ENCODE measurements at regions not wholly inside any gene's neighbourhood (a gene's known extent, or its start where the extent isn't known, plus 50 kb on each side); places are given as distances from the start of the nearest gene placed in this dataset.

- DNase-seq: no peak
Observed at GRCh38 chr5:123786411-123786810, 274.4 kb downstream of the CSNK1G3 start.

DNA sequence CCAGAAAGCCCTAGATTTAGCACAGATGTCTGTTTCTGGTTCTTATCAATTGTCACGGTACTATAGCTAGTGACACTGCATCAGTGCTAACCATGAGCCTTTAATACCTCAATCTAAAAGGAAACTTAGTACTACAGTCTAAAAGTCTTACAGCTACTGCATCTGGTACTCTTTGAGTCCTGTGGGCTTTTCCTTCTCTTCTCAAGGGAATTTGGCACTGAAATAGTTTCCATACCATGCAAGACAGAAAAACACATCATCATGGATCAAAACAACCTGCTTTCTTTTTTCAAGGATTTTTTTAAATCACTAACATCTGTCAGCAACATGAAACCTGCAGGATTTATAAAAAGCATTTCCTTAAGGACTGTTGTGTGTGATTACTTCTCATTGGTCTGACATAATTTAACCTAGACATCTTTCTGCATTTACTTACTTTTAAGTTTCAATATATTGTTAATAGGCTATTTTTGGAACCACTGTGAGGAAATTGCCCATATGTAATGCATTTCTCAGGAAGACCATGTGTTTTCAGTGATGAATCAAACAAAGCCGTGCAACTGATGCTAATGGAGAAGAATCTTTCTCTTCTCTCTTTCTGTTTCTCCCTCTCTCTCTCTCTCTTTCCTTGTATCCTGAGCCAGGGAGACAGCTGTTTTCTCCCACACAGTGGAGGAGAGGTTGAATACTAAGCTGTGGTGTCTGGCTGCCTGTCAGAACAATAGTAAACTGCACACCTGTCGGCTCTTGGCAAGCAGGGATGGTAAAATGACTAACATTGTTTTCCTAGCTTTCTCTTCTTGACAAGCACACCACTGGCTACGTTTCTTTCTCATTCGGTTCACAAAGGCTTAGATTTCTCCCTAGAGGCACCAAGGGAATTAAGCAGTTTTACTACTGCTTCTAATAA lies 273.4 kb downstream of the CSNK1G3 start:
- DNase-seq: peak; percentile 70

DNA sequence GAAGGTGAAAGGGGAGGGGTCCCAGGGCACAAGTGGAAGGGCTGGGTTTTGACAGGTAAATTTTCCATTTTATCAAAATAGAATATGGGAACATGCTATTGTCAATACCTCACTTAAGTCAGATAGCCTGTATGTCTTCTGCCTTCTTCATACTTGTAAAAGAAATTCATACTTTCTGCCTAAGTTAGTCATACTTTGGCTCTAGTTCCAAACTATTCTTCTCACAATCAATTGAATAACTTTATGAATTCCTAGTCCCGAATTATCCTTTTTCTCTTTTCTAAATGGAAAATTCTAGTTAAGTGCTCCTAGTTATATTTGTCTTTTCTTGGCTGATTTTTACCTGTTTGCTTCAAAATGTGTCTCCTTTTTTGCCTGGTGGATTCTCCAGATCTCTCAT lies 271.4 kb downstream of the CSNK1G3 start:
- no peak for DNase-seq

- no peak for DNase-seq
Observed at GRCh38 chr5:123778641-123779040, 266.7 kb downstream of the CSNK1G3 start.

DNA sequence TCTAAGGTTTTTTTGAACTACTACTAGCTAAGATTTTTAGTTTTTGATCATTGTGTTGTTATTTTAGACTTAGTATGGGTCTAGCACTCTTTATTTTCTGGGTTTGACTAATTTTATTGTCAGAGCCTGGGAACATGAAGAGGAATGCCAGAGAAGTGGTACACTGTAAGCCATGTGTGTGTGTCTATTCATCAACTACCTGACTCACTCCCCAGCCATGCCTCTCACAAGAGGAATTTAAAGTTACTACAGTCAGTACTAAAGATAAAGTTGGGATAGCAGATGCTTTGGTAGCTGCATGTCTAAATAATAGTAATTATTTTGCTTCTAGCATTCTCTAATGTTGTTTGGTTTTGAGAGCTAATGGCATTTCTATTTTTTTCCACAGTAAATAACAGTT lies 264.8 kb downstream of the CSNK1G3 start:
- peak; percentile 84 for DNase-seq

GRCh38 chr5:123771715-123772114 lies 259.7 kb downstream of the CSNK1G3 start:
- DNase-seq: no peak

DNA sequence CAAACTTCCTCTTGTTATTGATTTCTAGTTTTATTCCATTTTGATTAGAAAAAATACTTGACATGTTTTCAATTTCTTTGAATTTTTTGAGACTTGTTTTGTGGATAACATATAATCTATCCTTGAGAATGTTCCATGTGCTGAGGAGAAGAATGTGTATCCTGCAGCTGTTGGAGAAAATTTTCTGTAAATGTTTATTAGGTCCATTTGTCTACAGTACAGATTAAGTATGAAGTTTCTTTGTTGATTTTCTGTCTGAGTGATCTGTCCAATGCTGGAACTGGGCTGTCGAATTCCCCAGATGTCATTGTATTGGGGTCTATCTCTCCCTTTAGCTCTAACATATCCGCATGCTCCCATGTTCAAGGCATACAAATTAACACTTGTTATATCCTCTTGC lies 251.2 kb downstream of the CSNK1G3 start:
- DNase-seq: no peak

DNA sequence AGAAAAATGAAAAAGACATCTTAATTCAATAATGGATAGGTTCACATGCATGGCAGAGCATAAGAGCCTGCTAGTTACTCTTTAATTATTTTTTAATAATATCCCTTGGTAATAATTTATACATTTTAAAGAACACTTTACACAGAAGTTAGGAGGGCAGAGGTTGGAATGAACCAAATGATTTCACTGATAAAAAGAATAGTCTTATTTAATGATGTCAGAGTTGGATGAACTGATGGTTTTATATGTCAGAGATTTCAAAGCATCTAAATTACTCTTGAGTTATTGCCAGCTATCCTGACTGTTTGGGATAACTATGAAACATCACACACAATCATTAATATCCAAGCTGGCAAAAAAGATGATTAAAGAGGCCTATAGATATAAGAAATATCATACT lies 244.8 kb downstream of the CSNK1G3 start:
- DNase-seq: no peak

DNA sequence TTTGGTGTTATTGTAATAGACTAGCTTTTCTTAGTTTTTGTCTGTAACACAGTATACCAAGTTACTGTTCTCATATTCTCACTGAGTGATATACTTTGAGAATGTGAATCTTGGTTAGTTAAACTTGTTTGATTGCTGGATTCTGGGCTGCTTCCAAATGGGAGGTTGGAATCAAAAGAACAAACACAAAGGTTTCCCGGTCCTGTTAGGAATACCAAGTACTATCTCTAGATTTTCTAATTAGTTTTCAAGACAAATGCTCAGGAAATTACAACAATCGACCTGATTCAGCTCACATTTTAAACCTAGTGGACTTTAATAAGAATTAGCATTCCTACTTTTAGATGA lies 244.3 kb downstream of the CSNK1G3 start:
- DNase-seq: peak; percentile 25

- peak; percentile 92 for DNase-seq
Observed at GRCh38 chr5:123755653-123756317, 243.8 kb downstream of the CSNK1G3 start.

- DNase-seq: peak; percentile 33
Observed at GRCh38 chr5:123754908-123755307, 242.9 kb downstream of the CSNK1G3 start.

- peak; percentile 50 for DNase-seq
Observed at GRCh38 chr5:123753937-123754891, 242.2 kb downstream of the CSNK1G3 start.

- no peak for DNase-seq
Observed at GRCh38 chr5:123753180-123753936, 241.4 kb downstream of the CSNK1G3 start.

DNA sequence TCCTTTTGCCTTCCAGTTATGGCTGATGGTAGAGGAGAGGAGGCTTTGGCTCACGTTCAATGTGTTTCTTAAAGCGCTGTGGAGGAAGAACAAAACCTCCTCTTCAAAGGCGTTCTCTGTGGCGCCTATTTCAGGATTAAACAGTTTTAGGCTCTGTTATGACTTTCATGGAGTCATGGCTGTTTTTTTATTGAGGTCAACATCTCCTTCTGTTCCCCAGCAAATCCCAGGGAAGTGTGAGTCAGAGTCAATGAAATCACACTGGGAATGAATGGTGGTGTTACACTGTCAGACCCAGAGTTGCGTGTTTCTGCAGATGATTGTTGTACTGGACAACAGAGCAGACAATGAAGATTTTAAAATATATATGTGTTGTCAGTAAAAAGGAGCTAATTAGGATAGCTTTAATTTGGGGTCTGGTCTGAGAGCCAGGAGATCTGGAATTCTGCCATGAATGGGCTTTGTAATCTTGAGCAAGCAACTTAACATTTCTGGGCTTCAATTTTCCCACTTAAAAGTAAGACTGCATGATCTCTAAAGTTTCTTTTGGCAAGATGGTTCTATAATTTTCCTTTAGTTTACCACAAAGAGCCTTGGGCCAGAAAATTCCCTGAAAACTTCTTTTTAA lies 240.7 kb downstream of the CSNK1G3 start:
- DNase-seq: peak; percentile 88

DNA sequence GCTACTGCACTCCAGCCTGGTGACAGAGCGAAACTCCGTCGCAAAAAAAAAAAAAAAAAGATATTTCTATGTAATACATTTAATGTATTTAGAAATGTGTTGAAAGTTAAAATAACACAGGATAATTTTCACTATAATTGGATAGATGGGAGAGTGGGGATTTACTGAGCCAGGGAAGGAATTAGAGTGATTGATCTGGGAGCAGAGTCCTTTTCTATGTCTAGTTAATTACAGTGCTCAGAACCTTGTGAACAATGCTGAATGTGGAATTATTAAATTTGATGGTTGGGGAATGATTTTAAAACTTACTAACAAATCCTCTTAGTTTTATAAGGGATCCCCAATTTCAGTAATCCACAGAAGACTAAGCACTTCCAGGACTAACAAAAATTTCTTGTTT lies 239.7 kb downstream of the CSNK1G3 start:
- no peak for DNase-seq

DNA sequence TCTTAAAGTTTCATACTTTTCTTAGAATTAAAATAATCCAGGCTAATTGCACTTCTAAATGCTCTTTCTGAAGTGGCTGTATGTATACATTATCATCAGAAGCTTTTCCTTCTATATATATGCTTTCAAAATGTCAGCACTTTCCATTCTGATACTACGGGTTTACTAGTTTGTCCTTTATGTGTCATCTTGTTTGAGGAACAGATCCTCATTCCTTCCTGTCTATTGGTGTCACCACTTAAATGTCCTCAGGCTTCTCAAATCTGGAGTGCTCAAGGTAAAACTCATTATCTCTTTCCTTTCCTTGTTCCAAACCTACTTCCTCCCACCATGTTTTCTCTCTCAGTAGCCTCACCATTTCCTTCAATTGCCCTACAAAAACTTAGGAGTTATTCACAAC lies 236.3 kb downstream of the CSNK1G3 start:
- no peak for DNase-seq

DNA sequence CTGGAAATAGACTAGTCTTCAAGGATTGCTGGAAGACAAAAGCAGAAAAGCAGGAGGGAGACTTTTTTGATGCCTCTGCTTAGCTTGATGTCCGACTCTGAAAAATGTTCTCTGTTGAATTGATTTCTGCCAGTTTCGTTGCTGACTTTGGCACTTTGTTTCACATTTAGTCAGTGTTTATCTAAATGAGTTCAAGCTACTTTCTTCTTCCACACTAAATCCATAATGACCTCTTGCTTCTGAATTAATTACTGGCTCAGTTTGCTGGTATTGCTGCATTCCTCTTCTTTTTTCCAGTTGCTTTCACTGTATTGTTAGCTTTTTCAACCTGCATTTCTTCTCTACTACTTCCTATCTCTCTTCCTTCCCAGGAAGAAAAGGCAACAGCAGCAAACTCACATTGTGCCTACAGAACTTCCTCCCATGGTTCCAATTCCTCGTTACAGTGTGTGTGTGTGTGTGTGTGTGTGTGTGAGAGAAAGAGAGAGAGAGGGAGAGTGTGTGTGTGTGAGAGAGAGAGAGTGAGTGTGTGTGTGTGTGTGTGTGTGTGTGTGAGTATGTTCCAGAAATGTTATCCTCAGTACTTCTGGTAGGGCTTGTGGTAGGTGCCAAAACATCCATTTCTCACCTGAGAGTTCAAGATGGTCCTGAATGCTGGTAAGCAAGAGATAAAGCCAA lies 234.8 kb downstream of the CSNK1G3 start:
- no peak for DNase-seq

DNA sequence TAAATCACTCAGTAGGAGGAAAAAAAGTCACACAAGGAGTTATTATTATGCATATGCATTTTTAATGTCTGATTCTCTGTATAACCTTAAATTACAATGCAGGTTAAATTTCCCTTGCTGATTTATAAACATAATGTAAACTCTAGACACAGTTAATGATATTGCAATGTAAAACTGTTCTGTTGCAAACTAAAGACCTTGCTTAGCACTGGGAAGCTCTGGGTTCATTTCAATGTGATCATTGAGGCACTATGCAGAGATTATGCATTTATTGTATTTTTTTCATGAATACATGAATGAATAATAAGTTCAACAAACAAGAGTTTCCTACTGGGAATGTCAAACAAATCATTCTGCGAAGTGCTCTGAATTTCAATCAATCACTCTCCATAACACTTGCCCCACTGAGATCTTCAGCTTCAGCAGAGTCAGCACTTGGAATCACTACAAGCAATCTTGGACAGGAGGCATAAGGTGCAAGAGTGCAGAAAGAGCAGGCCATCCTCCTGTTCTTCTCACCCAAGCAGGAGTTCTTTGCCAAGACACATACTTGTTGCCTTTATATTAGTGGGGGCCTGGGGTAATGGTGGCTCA lies 232.1 kb downstream of the CSNK1G3 start:
- DNase-seq: no peak

- no peak for DNase-seq
Observed at GRCh38 chr5:123735384-123735783, 223.4 kb downstream of the CSNK1G3 start.

DNA sequence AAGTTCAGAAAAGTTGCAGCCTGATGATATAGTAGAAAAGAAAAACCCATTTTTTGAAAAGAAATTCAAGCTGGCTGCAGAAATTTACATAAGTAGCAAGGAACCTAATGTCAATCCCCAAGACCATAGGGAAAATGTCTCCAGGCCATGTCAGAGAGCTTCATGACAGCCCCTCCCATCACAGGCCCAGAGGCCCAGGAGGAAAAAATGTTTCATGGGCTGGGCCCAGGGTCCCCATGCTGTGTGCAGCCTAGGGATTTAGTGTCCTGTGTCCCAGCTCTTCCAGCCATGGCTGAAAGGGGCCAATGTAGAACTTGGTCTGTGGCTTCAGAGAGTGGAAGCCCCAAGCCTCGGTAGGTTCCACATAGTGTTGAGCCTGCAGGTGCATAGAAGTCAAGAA lies 220.3 kb downstream of the CSNK1G3 start:
- no peak for DNase-seq

- no peak for DNase-seq
Observed at GRCh38 chr5:123722451-123722850, 210.5 kb downstream of the CSNK1G3 start.
